GM19238 (cell line): ENCODE measurements at regions not wholly inside any gene's neighbourhood (a gene's known extent, or its start where the extent isn't known, plus 50 kb on each side); places are given as distances from the start of the nearest gene placed in this dataset.
"Not testable (repeated sequence)": the region's sequence is repeated elsewhere in the genome, so short reads cannot be mapped to it uniquely, and the experiment has no call there.

Experiments used
- DNase-seq: peaks from one replicate; pipeline ENCODE4 v3.0.0; 2011; ENCODE audit warnings: low spot score; ENCODE audit not compliant: insufficient read length

- DNase-seq: no peak
Observed at GRCh38 chr10:29828956-29829355, 194.2 kb upstream of the SVIL start.

GRCh38 chr10:29828440-29828894 lies 193.7 kb upstream of the SVIL start:
- no peak for DNase-seq

- DNase-seq: no peak
Observed at GRCh38 chr10:29827512-29827911, 192.7 kb upstream of the SVIL start.

GRCh38 chr10:29826801-29827450 lies 192.2 kb upstream of the SVIL start:
- no peak for DNase-seq

GRCh38 chr10:29826221-29826620 lies 191.4 kb upstream of the SVIL start:
- DNase-seq: no peak

GRCh38 chr10:29823553-29824080 lies 188.8 kb upstream of the SVIL start:
- no peak for DNase-seq

- DNase-seq: no peak
Observed at GRCh38 chr10:29820890-29821461, 186.2 kb upstream of the SVIL start.

- DNase-seq: no peak
Observed at GRCh38 chr10:29816801-29817558, 182.2 kb upstream of the SVIL start.

- DNase-seq: no peak
Observed at GRCh38 chr10:29815572-29815971, 180.8 kb upstream of the SVIL start.

GRCh38 chr10:29811751-29812427 lies 177.1 kb upstream of the SVIL start:
- no peak for DNase-seq

- no peak for DNase-seq
Observed at GRCh38 chr10:29810816-29811215, 176.0 kb upstream of the SVIL start.

- DNase-seq: not testable (repeated sequence)
Observed at GRCh38 chr10:29810231-29810630, 175.5 kb upstream of the SVIL start.

- DNase-seq: no peak
Observed at GRCh38 chr10:29809383-29809782, 174.6 kb upstream of the SVIL start.

GRCh38 chr10:29807163-29807806 lies 172.5 kb upstream of the SVIL start:
- DNase-seq: no peak

GRCh38 chr10:29806350-29806788 lies 171.6 kb upstream of the SVIL start:
- no peak for DNase-seq

- DNase-seq: no peak
Observed at GRCh38 chr10:29805134-29805723, 170.5 kb upstream of the SVIL start.

GRCh38 chr10:29804025-29804852 lies 169.5 kb upstream of the SVIL start:
- DNase-seq: no peak

- no peak for DNase-seq
Observed at GRCh38 chr10:29802171-29802570, 167.4 kb upstream of the SVIL start.

- DNase-seq: no peak
Observed at GRCh38 chr10:29798921-29799690, 164.3 kb upstream of the SVIL start.
